WERI-Rb-1 (cell line): ENCODE measurements at regions not wholly inside any gene's neighbourhood (a gene's known extent, or its start where the extent isn't known, plus 50 kb on each side); places are given as distances from the start of the nearest gene placed in this dataset.

Experiments used
- DNase-seq: peaks from one replicate; pipeline ENCODE4 v3.0.0-alpha.2; 2020
- H3K27ac ChIP-seq: fragments of 250-450 bp; sonication (Bioruptor Pico); 2 replicates; pipeline ENCODE4 v1.5.1; 2020; ENCODE audit warnings: mild to moderate bottlenecking, moderate library complexity
- H3K27me3 ChIP-seq: fragments of 250-450 bp; sonication (Bioruptor Pico); 2 replicates; pipeline ENCODE4 v1.5.1; 2021; ENCODE audit warnings: mild to moderate bottlenecking, low read depth, moderate library complexity; ENCODE audit not compliant: insufficient read depth, severe bottlenecking
- H3K36me3 ChIP-seq: fragments of 250-450 bp; sonication (Bioruptor Pico); 2 replicates; pipeline ENCODE4 v1.5.1; 2020; ENCODE audit warnings: mild to moderate bottlenecking, moderate library complexity
- H3K4me3 ChIP-seq: 2 replicates; pipeline ENCODE4 v1.5.1; 2011; ENCODE audit warnings: low read depth, mild to moderate bottlenecking, control low read depth, low read length
- H3K9me3 ChIP-seq: fragments of 250-450 bp; sonication (Bioruptor Pico); 2 replicates; pipeline ENCODE4 v1.5.1; 2021; ENCODE audit warnings: mild to moderate bottlenecking, moderate library complexity; ENCODE audit not compliant: severe bottlenecking
- TF ChIP-seq, protein P1 (sequence below): IDR thresholded peaks from 2 replicates; pipeline ENCODE4 v1.5.1; 2011; ENCODE audit warnings: low read depth, mild to moderate bottlenecking, control low read depth, inconsistent platforms, low read length

DNA sequence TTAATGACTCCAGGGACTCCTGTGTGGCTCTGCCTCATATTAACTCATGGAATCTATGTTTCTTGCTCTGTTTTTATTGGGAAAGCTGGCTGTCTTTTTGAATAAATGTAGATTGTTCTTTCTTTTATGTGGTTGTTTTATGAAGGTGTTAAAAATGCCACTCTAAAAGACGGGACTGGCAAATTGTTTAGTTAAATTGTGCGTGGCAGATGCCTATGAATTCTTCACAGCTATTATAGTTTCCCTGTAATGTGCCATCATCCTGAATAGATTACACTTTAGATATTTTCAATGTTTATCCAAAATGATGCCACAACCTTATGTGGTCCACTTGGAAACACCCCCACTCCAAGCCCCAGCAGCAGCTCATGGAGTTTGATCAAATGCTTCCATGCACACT, 149.7 kb downstream of the ST6GAL2 start:
- TF ChIP-seq, protein P1, sequence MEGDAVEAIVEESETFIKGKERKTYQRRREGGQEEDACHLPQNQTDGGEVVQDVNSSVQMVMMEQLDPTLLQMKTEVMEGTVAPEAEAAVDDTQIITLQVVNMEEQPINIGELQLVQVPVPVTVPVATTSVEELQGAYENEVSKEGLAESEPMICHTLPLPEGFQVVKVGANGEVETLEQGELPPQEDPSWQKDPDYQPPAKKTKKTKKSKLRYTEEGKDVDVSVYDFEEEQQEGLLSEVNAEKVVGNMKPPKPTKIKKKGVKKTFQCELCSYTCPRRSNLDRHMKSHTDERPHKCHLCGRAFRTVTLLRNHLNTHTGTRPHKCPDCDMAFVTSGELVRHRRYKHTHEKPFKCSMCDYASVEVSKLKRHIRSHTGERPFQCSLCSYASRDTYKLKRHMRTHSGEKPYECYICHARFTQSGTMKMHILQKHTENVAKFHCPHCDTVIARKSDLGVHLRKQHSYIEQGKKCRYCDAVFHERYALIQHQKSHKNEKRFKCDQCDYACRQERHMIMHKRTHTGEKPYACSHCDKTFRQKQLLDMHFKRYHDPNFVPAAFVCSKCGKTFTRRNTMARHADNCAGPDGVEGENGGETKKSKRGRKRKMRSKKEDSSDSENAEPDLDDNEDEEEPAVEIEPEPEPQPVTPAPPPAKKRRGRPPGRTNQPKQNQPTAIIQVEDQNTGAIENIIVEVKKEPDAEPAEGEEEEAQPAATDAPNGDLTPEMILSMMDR: no peak
- Histone ChIP-seq H3K36me3 (no peaks in the 10 kb centered on the region), H3K9me3 (no peaks in the 10 kb centered on the region), H3K27ac (no peak overlapping the region), H3K27me3 (peaks cover 62% of the 10 kb centered on the region), H3K4me3 (no peak overlapping the region)
- DNase-seq: no peak

DNA sequence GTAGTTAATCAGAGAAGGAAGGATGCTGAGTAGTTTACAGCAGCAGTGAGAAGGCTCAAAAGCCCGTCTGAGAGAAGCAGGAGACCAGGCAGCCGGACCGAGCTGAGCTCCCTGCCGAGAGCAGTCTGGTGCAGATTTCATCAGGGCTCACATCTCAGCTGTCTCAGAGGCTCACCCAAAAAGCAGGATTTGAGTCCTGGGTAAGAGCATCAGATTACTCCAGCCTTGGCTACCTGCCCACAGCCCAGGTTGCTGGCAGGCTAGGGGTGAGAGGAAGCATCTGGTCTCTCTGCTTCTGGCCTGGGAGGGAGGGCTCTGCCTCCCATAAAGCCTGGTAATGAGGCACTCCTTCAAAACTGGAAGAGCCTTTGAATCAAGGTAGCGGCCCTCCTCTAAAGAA, 140.5 kb downstream of the ST6GAL2 start:
- no peak for DNase-seq
- H3K36me3 ChIP-seq: no peaks in the 10 kb centered on the region
- no peak overlapping the region for H3K27ac ChIP-seq
- TF ChIP-seq, protein P1: no peak
- peaks cover 54% of the 10 kb centered on the region for H3K27me3 ChIP-seq
- H3K9me3 ChIP-seq: peaks cover 2% of the 10 kb centered on the region
- H3K4me3 ChIP-seq: no peak overlapping the region

DNA sequence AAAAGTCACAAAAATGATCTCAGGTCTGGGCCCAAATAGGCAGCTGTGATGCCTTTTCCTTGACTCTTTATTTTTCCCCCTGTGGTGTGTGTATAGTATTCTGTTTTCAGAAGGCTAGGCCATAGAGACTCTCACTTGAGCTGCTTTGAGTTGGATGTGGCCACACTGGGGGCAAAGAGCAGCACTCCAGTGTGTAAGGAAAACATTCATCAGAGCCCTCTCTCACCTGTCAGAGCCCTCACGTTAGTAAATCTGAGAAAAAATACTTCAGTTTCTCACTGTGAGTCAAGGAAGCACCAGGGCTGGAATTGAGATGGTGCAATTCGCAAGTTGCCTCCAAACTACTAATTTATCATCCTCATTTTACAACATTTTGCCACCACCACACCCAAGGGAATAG, 136.1 kb downstream of the ST6GAL2 start:
- no peak for DNase-seq
- no peaks in the 10 kb centered on the region for H3K36me3 ChIP-seq
- no peak overlapping the region for H3K27ac ChIP-seq
- H3K9me3 ChIP-seq: no peaks in the 10 kb centered on the region
- H3K4me3 ChIP-seq: no peak overlapping the region
- TF ChIP-seq, protein P1: no peak
- H3K27me3 ChIP-seq: peaks cover 70% of the 10 kb centered on the region
